ENCODE measurements at regions not wholly inside any gene's neighbourhood (a gene's known extent, or its start where the extent isn't known, plus 50 kb on each side); places are given as distances from the start of the nearest gene placed in this dataset.

DNA sequence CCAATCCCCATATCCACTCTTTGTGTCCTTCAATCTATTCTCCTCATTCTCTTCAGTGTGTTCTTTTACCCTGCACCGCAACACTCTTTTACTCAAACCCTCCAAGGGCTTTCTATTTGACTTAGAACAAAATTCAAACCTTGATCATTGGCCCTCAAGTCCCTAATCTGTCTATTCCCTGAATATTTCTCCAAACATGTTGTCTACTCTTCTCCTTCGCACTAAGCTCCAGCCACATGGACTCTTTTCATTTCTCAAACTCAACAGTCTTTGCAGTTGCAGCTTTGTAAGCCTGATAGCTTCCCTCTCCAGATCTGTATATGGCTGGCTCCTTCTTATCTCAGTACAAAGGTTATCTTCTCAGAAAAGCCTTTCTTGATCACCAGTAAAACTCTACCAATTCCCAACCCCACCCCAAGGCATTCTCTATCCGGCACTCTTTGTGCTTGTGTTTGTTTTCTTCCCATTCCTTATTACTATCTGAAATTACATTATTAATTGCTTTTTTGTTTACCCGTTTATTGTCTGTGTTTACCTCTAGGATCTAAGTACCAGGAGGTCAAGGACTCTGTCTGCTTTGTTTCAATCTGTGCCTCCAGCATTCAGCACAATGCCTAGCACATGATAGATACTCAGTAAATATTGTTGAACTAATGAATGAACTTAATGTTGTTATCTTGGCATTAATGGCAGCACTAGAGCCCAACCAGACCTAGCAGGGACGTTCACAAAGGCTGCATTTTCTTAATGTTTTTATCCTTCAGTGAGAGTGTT, 147.4 kb downstream of the BBOX1 start:
- DNase-seq: no peak

- DNase-seq: no peak
Observed at GRCh38 chr11:27187075-27187847, 146.6 kb downstream of the BBOX1 start.

GRCh38 chr11:27186580-27186979, 146.0 kb downstream of the BBOX1 start:
- DNase-seq: no peak

DNA sequence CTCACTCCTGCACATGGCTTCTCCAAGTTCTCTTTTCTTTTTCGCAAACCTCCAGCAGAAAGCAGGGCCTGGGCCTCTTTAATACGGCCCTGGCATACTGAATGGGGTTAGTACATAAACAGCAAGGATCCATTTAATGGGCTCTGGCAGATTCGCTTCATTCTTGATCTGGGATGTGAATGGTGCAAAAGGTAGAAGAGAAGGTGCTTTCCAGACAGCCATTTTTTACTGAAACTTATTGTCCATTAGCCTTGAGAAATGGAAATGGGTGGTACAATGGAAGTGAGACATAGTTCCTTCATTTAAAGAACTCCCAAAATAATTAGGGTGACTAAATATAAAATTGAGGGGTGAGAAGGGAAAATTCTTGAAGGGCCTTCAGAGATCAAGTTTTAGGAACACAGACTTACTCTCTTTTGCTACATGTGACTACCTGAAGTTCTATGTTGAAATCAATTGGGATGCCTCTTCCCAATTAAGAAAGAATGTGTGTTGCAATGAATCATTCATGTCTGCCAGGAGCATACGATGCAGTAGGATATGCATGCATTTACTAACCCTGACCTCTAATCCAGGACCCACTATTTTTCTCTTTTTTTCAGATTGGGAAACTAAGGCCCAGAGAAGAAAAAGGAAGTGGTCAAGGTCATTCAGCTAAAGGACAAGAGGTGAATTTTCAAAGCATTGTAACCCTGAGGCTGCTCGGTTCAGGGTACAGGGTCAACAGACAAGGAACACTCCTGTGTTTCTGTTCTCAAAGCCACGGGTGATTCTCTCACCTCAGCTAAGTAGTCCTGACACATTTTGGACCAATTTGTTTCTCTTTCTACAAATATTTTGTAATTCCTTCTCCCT, 144.1 kb downstream of the BBOX1 start:
- no peak for DNase-seq

GRCh38 chr11:27183672-27184457, 143.2 kb downstream of the BBOX1 start:
- peak in 3 of 5 experiments; percentile 2 to 47 (median 6) for DNase-seq

DNA sequence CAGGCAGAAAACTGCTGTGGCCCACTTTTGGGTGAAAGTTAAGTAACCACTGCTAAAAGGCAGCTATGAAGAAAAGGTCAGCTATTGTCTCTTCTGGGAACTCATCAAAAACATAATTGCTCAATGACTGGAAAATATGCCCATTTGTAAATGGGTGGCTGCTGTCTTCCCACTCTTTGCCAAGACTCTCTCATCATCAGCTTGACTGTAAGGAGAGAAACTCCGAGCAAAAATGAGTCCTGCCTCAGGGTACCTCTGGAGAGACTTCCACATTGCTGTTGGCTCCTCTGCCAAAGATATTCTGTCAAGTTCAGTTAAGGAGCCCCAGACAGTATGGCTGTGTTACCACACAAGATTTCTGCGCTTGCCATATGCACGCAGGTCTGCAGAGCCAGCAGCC, 138.7 kb downstream of the BBOX1 start:
- DNase-seq: no peak

DNA sequence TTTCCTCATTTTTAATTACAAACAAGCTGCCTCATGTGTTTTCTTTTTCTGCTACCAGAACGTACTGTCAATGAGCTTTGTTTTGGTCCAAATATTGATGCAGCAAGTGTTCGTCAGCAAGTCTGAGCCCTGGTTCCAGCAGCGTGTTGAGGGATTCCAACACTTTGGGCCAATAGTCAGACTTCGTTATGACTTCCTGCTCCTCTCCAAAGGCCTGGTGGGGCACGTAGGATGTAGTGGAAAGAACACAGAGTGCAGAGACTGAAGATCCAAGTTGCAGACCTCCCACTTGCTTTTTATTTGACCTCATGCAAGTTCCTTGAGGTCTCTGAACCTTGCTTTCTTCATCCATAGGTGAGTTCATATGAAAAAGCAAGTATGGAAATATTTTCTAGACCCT, 138.2 kb downstream of the BBOX1 start:
- DNase-seq: no peak

Data from T-helper 2 cell (primary cell).